Endothelial cell of umbilical vein (primary cell): ENCODE measurements at regions not wholly inside any gene's neighbourhood (a gene's known extent, or its start where the extent isn't known, plus 50 kb on each side); places are given as distances from the start of the nearest gene placed in this dataset.

ENCODE experiments used
- CTCF ChIP-seq, 2 donors: IDR thresholded peaks; 1 replicate in 1 of 2; 2 replicates in 1 of 2; pipeline ENCODE4 v1.5.1; 2011; ENCODE audit warnings: low read length in 2 of 2, mild to moderate bottlenecking in 2 of 2, moderate library complexity in 2 of 2, control low read depth in 1 of 2, inconsistent platforms in 1 of 2, low read depth in 1 of 2; ENCODE audit not compliant: insufficient read depth in 1 of 2; ENCODE audit errors: extremely low read depth in 1 of 2
- FOS ChIP-seq: IDR thresholded peaks from 2 replicates; pipeline ENCODE4 v1.6.1; 2011; ENCODE audit warnings: mild to moderate bottlenecking, low read length, moderate library complexity, borderline replicate concordance; ENCODE audit not compliant: insufficient read depth
- GATA2 ChIP-seq: IDR thresholded peaks from 2 replicates; pipeline ENCODE4 v1.7.0; 2011; ENCODE audit warnings: low read depth, mild to moderate bottlenecking, moderate library complexity, mixed read lengths, low read length; ENCODE audit not compliant: insufficient read length, insufficient read depth
- POLR2A ChIP-seq: IDR thresholded peaks from 2 replicates; pipeline ENCODE4 v1.6.1; 2012; ENCODE audit warnings: low read depth, mild to moderate bottlenecking, control low read depth, low read length
- POLR2AphosphoS5 ChIP-seq: IDR thresholded peaks from 2 replicates; pipeline ENCODE4 v1.6.1; 2012; ENCODE audit warnings: low read depth, mild to moderate bottlenecking, control low read depth, low read length, moderate library complexity; ENCODE audit not compliant: insufficient read depth

GRCh38 chr3:117631781-117632180 is 922.2 kb downstream of the TUSC7 start:
- no peak for TF ChIP-seq CTCF (IDR thresholded peaks at IDR 0.05; ENCODE audit: extremely low read depth in 1 of 2, insufficient read depth in 1 of 2, low read depth in 1 of 2, low read length in 2 of 2)
- no peak for TF ChIP-seq POLR2A
- no peak for TF ChIP-seq POLR2AphosphoS5
- no peak for TF ChIP-seq FOS
- no peak for TF ChIP-seq GATA2
